Activated T-cell treated with anti-CD3 and anti-CD28 coated beads, Interleukin-2, amount 50 U/mL, for 72 hours (primary cell): ENCODE measurements at regions not wholly inside any gene's neighbourhood (a gene's known extent, or its start where the extent isn't known, plus 50 kb on each side); places are given as distances from the start of the nearest gene placed in this dataset.

Experiments used
- ATAC-seq, 2 donors: fragments of 150-1000 bp; cut with Tn5 transposase; replicated peaks in 1 of 2; 2 replicates each; pipeline ENCODE4 v1.10.0; 2021; ENCODE audit warnings: moderate library complexity in 2 of 2, mild to moderate bottlenecking in 1 of 2
- DNase-seq, 2 donors: peaks; one replicate each; pipeline ENCODE4 v3.0.0; 2021 to 2022; ENCODE audit warnings: mixed read lengths in 1 of 2
- H3K27ac Mint-ChIP-seq: one replicate; pipeline ENCODE4 v1.8.0; 2022; ENCODE audit warnings: mild to moderate bottlenecking, moderate library complexity, mixed read lengths
- H3K27me3 Mint-ChIP-seq: one replicate; pipeline ENCODE4 v1.8.0; 2022; ENCODE audit warnings: low read depth, mixed read lengths
- H3K36me3 Mint-ChIP-seq, 2 donors: one replicate each; pipeline ENCODE4 v1.8.0; 2022; ENCODE audit warnings: mixed read lengths in 2 of 2, mild to moderate bottlenecking in 1 of 2; ENCODE audit not compliant: insufficient read depth in 2 of 2
- H3K4me1 Mint-ChIP-seq: one replicate; pipeline ENCODE4 v1.8.0; 2022; ENCODE audit warnings: low read depth, mixed read lengths
- H3K4me3 Mint-ChIP-seq, 2 donors: one replicate each; pipeline ENCODE4 v1.8.0; 2022; ENCODE audit warnings: mild to moderate bottlenecking in 2 of 2, mixed read lengths in 2 of 2, moderate library complexity in 2 of 2
- H3K9me3 Mint-ChIP-seq, 2 donors: one replicate each; pipeline ENCODE4 v1.8.0; 2022; ENCODE audit warnings: mixed read lengths in 2 of 2

DNA sequence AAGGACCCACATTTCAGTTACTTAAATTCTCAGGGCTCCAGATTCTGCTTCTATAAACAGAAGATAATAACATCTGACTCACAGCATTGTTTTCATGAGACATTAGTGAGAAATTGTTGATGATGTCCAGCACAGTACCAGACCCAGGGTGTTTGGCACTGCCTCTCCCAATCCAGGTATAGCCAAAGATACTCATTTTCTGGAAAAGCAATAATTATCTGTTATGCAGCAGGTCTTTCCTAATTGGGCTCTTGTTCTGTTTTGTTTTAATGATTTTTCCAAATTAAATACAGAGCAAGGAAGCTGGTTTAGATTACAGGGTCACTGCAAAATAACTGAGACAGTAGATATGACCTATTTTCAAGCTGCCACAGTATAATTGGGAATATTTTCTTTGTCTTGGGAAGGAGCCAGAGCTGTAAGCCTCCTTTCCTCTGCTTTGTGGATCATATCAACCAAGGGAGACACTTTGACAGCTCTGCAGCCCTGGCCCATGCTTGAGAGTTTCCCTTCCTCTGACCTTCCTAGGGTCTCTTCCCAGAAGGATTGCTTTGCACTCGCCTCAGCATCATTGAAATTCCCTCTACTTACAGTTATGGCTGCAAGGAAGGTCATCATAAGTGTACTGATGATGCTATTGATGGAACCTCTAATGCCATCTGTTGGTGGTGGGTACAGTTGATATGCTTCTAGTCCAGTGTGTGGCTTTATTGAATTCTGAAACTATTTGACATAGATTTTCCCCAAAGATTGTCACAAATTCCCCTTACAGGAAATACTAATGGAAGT, 522.4 kb upstream of the ADAMTS9 start:
- no peak overlapping the region for H3K27ac Mint-ChIP-seq
- H3K27me3 Mint-ChIP-seq, result no peaks in the 10 kb centered on the region

DNA sequence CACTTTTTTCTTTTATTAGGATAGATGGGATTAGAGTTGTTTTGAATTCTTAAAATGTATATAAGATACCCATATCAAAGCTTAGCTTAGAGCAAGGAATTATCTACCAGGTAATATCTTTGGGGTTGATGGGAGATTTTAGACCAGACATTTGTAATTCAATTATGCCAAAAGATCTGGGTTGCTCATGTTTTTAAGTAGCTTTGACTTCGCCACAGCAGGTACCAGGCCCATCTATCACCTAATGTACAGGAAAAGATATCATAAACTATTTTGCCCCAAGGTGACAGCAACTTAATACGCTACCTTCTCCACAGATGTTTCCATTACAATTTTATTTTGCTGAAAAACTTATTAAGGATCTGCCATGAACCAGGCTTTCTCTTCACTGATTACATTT, 514.6 kb upstream of the ADAMTS9 start:
- Mint-ChIP-seq H3K27me3 (no peaks in the 10 kb centered on the region), H3K4me1 (no peaks in the 10 kb centered on the region), H3K4me3 (no peak overlapping the region), H3K27ac (no peak overlapping the region), H3K36me3 (peaks cover 0 to 3% of the 10 kb centered on the region in 2 donors), H3K9me3 (peaks cover 2 to 10% of the 10 kb centered on the region in 2 donors)
- DNase-seq (no peak), ATAC-seq (no peak)

More for the DNA sequence above, 522.4 kb upstream of the ADAMTS9 start:
- Mint-ChIP-seq H3K4me3 (no peak overlapping the region), H3K36me3 (no peaks in the 10 kb centered on the region), H3K4me1 (no peaks in the 10 kb centered on the region), H3K9me3 (peaks cover 3 to 10% of the 10 kb centered on the region in 2 donors)
- DNase-seq (no peak), ATAC-seq (no peak)

DNA sequence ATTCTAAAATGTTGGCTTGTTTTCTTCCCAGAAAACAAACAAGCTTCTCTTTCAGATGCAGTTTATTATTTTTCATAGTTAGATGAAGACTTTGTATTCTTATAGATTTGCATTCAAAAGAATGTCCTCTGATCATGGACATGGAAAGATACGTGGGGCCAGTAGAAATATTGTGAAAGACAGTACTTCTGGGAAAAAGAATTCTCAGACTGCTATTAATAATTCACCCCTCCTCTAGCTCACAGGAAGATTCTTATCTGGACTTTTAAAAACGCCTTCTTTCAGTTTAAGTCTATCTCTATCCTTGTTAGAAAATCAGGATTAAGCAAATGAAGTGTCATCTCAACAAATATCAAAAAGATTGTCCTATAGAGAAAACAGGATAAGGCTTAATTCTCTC, 514.1 kb upstream of the ADAMTS9 start:
- no peak overlapping the region for H3K27ac Mint-ChIP-seq
- no peaks in the 10 kb centered on the region for H3K4me1 Mint-ChIP-seq
- peaks cover 0 to 3% of the 10 kb centered on the region in 2 donors for H3K36me3 Mint-ChIP-seq
- no peak for DNase-seq
- H3K27me3 Mint-ChIP-seq, result no peaks in the 10 kb centered on the region
- H3K4me3 Mint-ChIP-seq, result no peak overlapping the region
- peaks cover 2 to 8% of the 10 kb centered on the region in 2 donors for H3K9me3 Mint-ChIP-seq
- no peak for ATAC-seq

DNA sequence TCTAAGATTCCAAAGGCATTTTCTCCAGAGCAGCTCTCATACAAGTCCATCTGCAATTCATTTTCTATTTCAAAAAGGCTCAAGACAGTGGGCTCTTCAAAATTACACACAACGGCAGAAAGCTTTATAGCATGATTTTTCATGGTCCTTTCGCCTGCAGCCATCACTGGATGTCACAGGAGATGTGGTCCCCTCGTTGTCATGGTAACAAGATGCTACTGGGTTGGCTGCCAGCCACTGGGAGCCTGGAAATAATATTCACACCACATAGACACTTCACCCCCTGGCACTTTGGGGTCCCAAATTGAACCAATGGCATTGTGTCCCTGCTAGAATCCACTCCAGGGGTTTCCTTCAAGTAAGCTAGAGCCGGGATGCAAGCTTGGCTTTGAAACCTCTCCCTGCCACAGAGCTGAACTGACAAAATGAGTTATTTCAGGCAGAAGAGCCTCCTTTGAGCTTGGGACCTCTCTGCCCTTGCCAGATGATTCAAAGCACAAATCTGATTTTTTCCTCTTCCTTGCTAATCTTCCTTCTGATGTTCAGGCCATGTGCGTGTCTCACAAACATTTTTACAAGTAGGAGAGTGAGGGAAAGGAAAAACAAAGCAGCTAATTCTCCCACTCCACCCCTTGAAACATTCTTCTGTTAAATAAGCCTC, 512.6 kb upstream of the ADAMTS9 start:
- no peak overlapping the region for H3K27ac Mint-ChIP-seq
- peaks cover 0 to 3% of the 10 kb centered on the region in 2 donors for H3K36me3 Mint-ChIP-seq
- peaks cover 0 to 8% of the 10 kb centered on the region in 2 donors for H3K9me3 Mint-ChIP-seq
- H3K27me3 Mint-ChIP-seq, result no peaks in the 10 kb centered on the region
- DNase-seq, result no peak
- no peak overlapping the region for H3K4me3 Mint-ChIP-seq
- ATAC-seq, result no peak
- no peaks in the 10 kb centered on the region for H3K4me1 Mint-ChIP-seq

DNA sequence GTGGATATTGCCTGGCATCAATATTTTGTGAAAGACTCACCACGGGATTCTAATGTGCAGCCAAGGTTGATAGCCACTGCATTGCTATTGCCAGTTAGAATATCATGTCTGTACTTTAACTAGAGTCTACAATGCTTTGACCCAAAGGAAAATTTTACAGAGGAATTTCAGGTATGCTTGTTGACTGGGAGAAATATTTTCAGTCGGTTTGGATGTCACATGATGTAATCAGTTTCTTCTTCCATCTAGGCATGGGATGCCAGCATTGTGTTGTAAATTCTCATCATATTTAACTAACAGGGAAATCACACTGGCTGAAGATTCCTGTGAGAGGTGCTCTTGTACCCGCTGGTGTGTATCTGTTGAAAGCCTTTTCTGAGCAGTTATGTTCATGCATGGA, 508.9 kb upstream of the ADAMTS9 start:
- H3K9me3 Mint-ChIP-seq, result peaks cover 3 to 8% of the 10 kb centered on the region in 2 donors
- no peaks in the 10 kb centered on the region for H3K4me1 Mint-ChIP-seq
- no peaks in the 10 kb centered on the region for H3K36me3 Mint-ChIP-seq
- no peaks in the 10 kb centered on the region for H3K27me3 Mint-ChIP-seq
- no peak for ATAC-seq
- H3K27ac Mint-ChIP-seq, result no peak overlapping the region
- no peak for DNase-seq
- no peak overlapping the region for H3K4me3 Mint-ChIP-seq

DNA sequence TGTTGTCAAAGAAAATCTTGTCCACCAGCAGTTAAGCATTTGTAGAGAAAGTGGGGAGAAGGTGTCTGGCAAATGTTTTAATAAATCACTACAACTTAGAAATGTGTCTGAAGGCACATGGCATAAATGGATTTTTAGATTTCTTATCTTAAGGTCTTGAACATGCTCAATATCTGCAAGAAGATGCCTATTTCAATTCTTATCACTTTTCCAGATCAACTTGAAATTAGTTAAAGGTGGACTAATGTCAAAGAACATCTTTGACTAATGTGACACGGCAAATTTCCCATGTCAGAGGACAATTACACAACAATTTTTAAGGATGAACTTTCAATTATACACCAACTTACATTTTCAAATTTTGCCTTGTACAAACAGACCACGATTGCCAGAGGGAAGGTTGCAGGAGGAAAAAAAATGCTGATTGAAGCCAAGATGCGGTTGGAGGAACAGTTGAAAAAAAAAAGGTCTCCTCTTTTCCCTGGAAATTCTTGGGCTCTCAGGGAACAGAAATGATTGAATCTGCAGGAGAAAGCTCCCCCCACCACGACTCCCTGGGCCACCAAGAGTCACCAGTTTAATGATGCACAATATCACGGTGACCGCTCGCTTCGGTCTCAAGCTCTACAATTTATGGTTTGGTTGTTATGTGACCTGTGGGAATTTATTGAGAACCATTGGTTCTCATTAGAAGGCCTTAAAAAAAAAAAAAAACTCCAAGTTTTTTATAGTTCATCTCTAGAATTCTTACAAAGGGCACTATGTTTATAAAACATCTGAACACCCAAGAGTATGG, 507.6 kb upstream of the ADAMTS9 start:
- Mint-ChIP-seq H3K36me3 (no peaks in the 10 kb centered on the region), H3K27me3 (no peaks in the 10 kb centered on the region), H3K9me3 (peaks cover 6 to 10% of the 10 kb centered on the region in 2 donors), H3K4me3 (no peak overlapping the region), H3K4me1 (no peaks in the 10 kb centered on the region), H3K27ac (no peak overlapping the region)
- ATAC-seq, result no peak
- DNase-seq, result no peak

DNA sequence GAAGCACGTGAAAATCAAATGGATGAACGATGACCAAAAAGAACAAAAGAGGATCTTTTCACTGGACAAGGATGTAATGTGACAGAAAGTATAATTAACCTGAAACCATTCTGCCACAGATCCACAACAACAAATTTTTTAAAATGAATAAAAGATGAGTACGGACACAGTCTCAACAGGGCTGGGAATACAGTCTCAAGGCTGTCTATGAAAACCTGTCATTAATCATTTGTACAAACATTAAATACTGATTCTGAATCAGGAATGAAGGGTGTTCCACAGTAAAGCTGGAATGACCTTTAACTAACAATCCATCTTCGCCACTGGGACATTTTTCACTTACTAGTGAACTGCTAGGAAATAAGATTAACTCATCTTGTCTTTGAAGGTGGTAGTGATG, 506.9 kb upstream of the ADAMTS9 start:
- Mint-ChIP-seq H3K27ac (no peak overlapping the region), H3K4me1 (no peaks in the 10 kb centered on the region), H3K36me3 (no peaks in the 10 kb centered on the region), H3K27me3 (no peaks in the 10 kb centered on the region), H3K9me3 (peaks cover 7 to 12% of the 10 kb centered on the region in 2 donors), H3K4me3 (no peak overlapping the region)
- no peak for DNase-seq
- no peak for ATAC-seq

DNA sequence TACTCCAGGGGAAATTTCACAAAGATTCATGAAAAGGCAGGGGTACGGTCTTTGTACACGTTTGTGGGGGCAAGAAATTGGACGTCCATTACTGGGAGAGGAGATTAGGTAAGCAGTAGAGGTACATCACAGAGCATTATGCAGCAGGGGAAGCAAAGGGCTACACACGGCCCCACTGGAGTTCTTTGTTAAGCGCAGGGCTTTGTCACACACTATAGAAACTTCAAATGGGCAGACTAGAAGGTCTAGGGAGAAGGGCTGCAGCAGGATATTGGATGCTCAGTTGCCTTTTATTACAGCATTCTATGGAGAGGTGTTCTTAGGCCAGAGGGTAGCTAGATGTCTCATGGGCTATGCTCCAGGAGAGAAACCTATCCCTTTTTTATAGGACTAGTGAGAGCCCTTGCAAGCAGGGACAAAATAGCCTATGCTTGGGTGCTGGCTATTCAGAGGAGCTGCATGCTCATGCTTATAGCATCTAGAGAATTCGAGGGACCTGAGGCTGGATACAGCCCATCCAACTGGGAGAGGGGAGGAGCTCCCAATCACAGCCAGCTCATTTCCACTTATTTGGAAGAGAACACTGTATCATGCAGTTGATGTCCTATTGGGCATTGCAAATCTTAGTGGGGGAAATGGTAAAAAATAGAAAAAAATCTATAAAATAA, 506.4 kb upstream of the ADAMTS9 start:
- H3K4me3 Mint-ChIP-seq, result no peak overlapping the region
- no peaks in the 10 kb centered on the region for H3K4me1 Mint-ChIP-seq
- DNase-seq, result no peak
- no peak for ATAC-seq
- no peaks in the 10 kb centered on the region for H3K27me3 Mint-ChIP-seq
- no peaks in the 10 kb centered on the region for H3K36me3 Mint-ChIP-seq
- peaks cover 7 to 12% of the 10 kb centered on the region in 2 donors for H3K9me3 Mint-ChIP-seq
- no peak overlapping the region for H3K27ac Mint-ChIP-seq

DNA sequence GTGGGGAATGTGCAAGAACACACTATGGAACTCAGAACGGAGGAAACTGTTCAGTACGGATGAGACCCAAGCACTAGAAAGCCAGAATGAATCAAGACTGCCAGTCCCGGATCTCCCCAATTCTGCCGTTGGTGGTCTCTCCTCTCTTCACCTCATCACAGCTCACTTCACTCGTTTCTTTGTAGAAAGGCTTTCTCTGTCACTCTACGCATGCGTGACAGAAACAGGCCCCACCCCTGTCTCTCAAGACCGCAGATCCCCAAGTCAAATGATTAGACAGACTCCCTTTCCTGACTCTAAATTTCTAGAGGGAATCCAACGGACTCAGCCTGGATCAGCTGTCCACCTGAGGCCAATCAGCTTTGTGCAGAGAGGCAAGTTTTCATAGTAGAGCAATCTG, 505.7 kb upstream of the ADAMTS9 start:
- ATAC-seq, result no peak
- Mint-ChIP-seq H3K27ac (no peak overlapping the region), H3K36me3 (no peaks in the 10 kb centered on the region), H3K4me3 (no peak overlapping the region), H3K9me3 (peaks cover 7 to 12% of the 10 kb centered on the region in 2 donors), H3K27me3 (no peaks in the 10 kb centered on the region), H3K4me1 (no peaks in the 10 kb centered on the region)
- DNase-seq, result no peak

DNA sequence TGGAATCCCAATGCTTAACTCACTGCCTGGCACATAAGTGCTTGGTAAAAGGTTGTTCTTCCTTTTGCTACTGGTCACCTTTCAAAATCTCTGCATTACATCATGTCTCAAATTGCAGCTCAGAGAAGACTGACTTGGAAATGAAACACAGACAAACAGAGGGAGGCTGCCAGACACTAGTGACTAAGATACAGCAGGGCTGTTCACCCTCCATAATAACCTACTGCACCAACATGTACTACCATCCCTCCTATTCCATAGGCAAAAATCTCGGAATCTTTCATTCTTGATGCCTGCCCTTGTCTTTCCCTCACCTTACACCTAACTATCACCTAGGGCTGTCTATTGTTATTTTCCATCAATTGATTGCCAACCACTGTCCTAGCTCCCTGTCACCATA, 502.3 kb upstream of the ADAMTS9 start:
- Mint-ChIP-seq H3K36me3 (no peaks in the 10 kb centered on the region), H3K27ac (no peak overlapping the region), H3K9me3 (peaks cover 11 to 17% of the 10 kb centered on the region in 2 donors), H3K27me3 (no peaks in the 10 kb centered on the region), H3K4me1 (no peaks in the 10 kb centered on the region), H3K4me3 (no peak overlapping the region)
- ATAC-seq (no peak), DNase-seq (no peak)

DNA sequence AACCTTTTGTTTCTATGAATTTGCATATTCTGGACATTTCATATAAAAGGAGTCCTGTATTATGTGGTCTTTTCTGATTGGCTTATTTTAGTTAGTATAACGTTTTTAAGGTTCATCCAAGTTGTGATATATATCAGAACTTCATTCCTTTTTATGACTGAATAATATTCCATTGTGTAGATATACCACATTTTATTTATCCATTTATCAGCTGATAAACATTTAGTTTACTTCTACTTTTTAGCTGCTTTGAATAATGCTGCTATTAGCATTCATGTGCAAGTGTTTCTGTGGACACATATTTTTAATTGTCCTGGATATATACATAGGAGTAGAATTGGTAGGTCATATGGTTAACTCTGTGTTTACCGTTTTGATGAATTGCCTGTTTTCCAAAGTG, 498.5 kb upstream of the ADAMTS9 start:
- ATAC-seq, result no peak
- Mint-ChIP-seq H3K27ac (no peak overlapping the region), H3K27me3 (no peaks in the 10 kb centered on the region), H3K4me1 (no peaks in the 10 kb centered on the region), H3K9me3 (peaks cover 10 to 15% of the 10 kb centered on the region in 2 donors), H3K36me3 (no peaks in the 10 kb centered on the region), H3K4me3 (no peak overlapping the region)
- no peak for DNase-seq

DNA sequence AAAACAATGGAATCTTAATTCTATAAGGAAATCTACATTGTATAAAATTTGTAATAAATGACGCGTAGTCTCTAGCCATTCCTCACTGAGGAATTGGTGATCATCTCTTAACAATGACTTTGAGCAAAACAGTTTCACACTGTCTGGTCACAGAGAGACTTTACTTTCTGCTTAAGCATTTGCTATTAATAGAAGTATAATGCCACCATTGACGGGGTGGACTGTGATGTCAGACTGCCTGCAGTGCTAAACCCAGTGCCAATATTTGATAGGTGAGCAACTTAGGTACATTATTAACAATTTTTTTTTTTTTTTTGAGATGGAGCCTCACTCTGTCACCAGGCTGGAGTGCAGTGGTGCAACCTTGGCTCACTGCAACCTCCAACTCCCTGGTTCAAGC, 494.9 kb upstream of the ADAMTS9 start:
- ATAC-seq (no peak), DNase-seq (no peak)
- H3K27ac Mint-ChIP-seq, result no peak overlapping the region
- no peaks in the 10 kb centered on the region for H3K27me3 Mint-ChIP-seq
- no peaks in the 10 kb centered on the region for H3K36me3 Mint-ChIP-seq
- no peaks in the 10 kb centered on the region for H3K4me1 Mint-ChIP-seq
- H3K9me3 Mint-ChIP-seq, result peaks cover 9% of the 10 kb centered on the region in 2 donors
- no peak overlapping the region for H3K4me3 Mint-ChIP-seq

DNA sequence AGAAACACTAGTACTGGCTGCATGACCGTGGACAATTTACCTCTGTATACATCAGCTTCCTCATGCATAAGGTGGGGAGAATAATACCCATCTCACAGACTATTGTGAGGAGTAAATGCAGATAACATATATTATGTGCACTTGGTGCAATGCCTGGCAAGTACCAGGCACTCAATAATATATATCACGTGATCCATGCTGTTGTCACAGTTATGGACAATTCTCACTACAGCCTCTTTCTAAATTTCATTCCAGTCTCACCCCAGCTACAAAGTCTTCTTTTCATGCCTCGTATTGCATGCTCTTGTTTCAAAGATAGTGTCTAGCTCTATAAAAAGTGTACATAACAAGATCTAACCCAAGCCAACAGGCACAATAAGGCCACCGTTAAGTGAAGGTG, 494.3 kb upstream of the ADAMTS9 start:
- no peak for DNase-seq
- no peaks in the 10 kb centered on the region for H3K4me1 Mint-ChIP-seq
- H3K27ac Mint-ChIP-seq, result no peak overlapping the region
- H3K36me3 Mint-ChIP-seq, result no peaks in the 10 kb centered on the region
- H3K27me3 Mint-ChIP-seq, result no peaks in the 10 kb centered on the region
- ATAC-seq, result no peak
- H3K4me3 Mint-ChIP-seq, result no peak overlapping the region
- H3K9me3 Mint-ChIP-seq, result peaks cover 9 to 11% of the 10 kb centered on the region in 2 donors
